ENCODE measurements at regions not wholly inside any gene's neighbourhood (a gene's known extent, or its start where the extent isn't known, plus 50 kb on each side); places are given as distances from the start of the nearest gene placed in this dataset.

- ATAC-seq (no peak), DNase-seq (no peak)
- H3K4me1 ChIP-seq = no peaks in the 10 kb centered on the region
- 94 to 98% (median 96%) methylated on average over 2 of the region's 2 CpGs for WGBS, 3 donors
- H3K36me3 ChIP-seq (ENCODE audit: insufficient read depth in 1 of 2, low read depth in 1 of 2) = no peaks in the 10 kb centered on the region
- H3K27ac ChIP-seq = no peak overlapping the region
- TF ChIP-seq CTCF (IDR thresholded peaks at IDR 0.05) = no peak
- no peaks in the 10 kb centered on the region for H3K27me3 ChIP-seq (ENCODE audit: insufficient read depth in 3 of 3, low read length in 2 of 3)
- intact Hi-C loops (cut with DNase I) = no loop called here
- H3K4me3 ChIP-seq = no peak overlapping the region
- H3K9me3 ChIP-seq = no peaks in the 10 kb centered on the region
Observed at GRCh38 chr6:22690446-22690845, 121.1 kb downstream of the HDGFL1 start.

GRCh38 chr6:22694092-22694724, 124.8 kb downstream of the HDGFL1 start:
- Histone ChIP-seq H3K27ac (no peak overlapping the region), H3K4me3 (no peak overlapping the region), H3K27me3 (ENCODE audit: insufficient read depth in 3 of 3, low read length in 2 of 3) (no peaks in the 10 kb centered on the region), H3K9me3 (no peaks in the 10 kb centered on the region), H3K36me3 (ENCODE audit: insufficient read depth in 1 of 2, low read depth in 1 of 2) (no peaks in the 10 kb centered on the region), H3K4me1 (no peaks in the 10 kb centered on the region)
- no peak for ATAC-seq
- no peak for TF ChIP-seq CTCF (IDR thresholded peaks at IDR 0.05)
- intact Hi-C loops (cut with DNase I) = no loop called here
- 75 to 90% (median 85%) methylated on average over 1 of the region's 1 CpG for WGBS, 3 donors
- DNase-seq = no peak

- H3K27ac ChIP-seq = no peak overlapping the region
- TF ChIP-seq CTCF (IDR thresholded peaks at IDR 0.05) = no peak
Observed at GRCh38 chr6:22696481-22696880, 127.1 kb downstream of the HDGFL1 start.

GRCh38 chr6:22697306-22697705, 127.9 kb downstream of the HDGFL1 start:
- 56 to 69% (median 61%) methylated on average over 2 of the region's 2 CpGs for WGBS, 3 donors

More at GRCh38 chr6:22696481-22696880, 127.1 kb downstream of the HDGFL1 start:
- Histone ChIP-seq H3K4me3 (no peak overlapping the region), H3K27me3 (ENCODE audit: insufficient read depth in 3 of 3, low read length in 2 of 3) (no peaks in the 10 kb centered on the region), H3K4me1 (no peaks in the 10 kb centered on the region), H3K36me3 (ENCODE audit: insufficient read depth in 1 of 2, low read depth in 1 of 2) (no peaks in the 10 kb centered on the region), H3K9me3 (no peaks in the 10 kb centered on the region)
- DNase-seq (no peak), ATAC-seq (no peak)
- 95 to 100% (median 97%) methylated on average over 4 of the region's 4 CpGs for WGBS, 3 donors
- intact Hi-C loops (cut with DNase I) = no loop called here

More at GRCh38 chr6:22697306-22697705, 127.9 kb downstream of the HDGFL1 start:
- DNase-seq (no peak), ATAC-seq (no peak)
- H3K27ac ChIP-seq = no peak overlapping the region
- no peak for TF ChIP-seq CTCF (IDR thresholded peaks at IDR 0.05)
- H3K27me3 ChIP-seq (ENCODE audit: insufficient read depth in 3 of 3, low read length in 2 of 3) = no peaks in the 10 kb centered on the region
- no peaks in the 10 kb centered on the region for H3K4me1 ChIP-seq
- H3K36me3 ChIP-seq (ENCODE audit: insufficient read depth in 1 of 2, low read depth in 1 of 2) = no peaks in the 10 kb centered on the region
- intact Hi-C loops (cut with DNase I) = no loop called here
- H3K9me3 ChIP-seq = no peaks in the 10 kb centered on the region
- H3K4me3 ChIP-seq = no peak overlapping the region
